GM12878 (cell line): ENCODE measurements at regions not wholly inside any gene's neighbourhood (a gene's known extent, or its start where the extent isn't known, plus 50 kb on each side); places are given as distances from the start of the nearest gene placed in this dataset.

ENCODE experiments used
- BMI1 ChIP-seq: fragments of 450-650 bp; IDR thresholded peaks from 2 replicates; pipeline ENCODE4 v1.6.1; 2016; ENCODE audit warnings: mild to moderate bottlenecking, moderate library complexity, borderline replicate concordance
- CTCF ChIP-seq, 3 experiments: IDR thresholded peaks in 2 of 3; conservative IDR thresholded peaks in 1 of 3; 2 replicates each; pipeline ENCODE4 v1.5.1; 2011; ENCODE audit warnings: low read depth in 3 of 3, low read length in 3 of 3, mild to moderate bottlenecking in 3 of 3, control low read depth in 2 of 3, moderate library complexity in 2 of 3, inconsistent platforms in 1 of 3, mixed read lengths in 1 of 3; ENCODE audit not compliant: control insufficient read depth in 2 of 3, insufficient read depth in 1 of 3; ENCODE audit errors: extremely low read depth in 1 of 3
- E2F4 ChIP-seq: IDR thresholded peaks from 2 replicates; pipeline ENCODE4 v1.6.1; 2012; ENCODE audit warnings: low read depth, low read length, improper control_type of control experiment
- RAD21 ChIP-seq: IDR thresholded peaks from 2 replicates; pipeline ENCODE4 v1.6.1; 2011; ENCODE audit warnings: mild to moderate bottlenecking, low read depth, low read length, moderate library complexity; ENCODE audit not compliant: insufficient read depth
- TBL1XR1 ChIP-seq: IDR thresholded peaks from 2 replicates; pipeline ENCODE4 v1.6.1; 2012; ENCODE audit warnings: low read depth, low read length, improper control_type of control experiment
- YY1 ChIP-seq: IDR thresholded peaks from 2 replicates; pipeline ENCODE4 v1.6.1; 2011; ENCODE audit warnings: low read depth, mild to moderate bottlenecking, low read length

GRCh38 chr9:88072831-88073375, 65.4 kb downstream of the SPATA31C2 start:
- TF ChIP-seq BMI1 (no peak), YY1 (no peak), CTCF (IDR thresholded peaks at IDR 0.05 in 2 of 3, conservative IDR thresholded peaks at IDR 0.05 in 1 of 3; ENCODE audit: control insufficient read depth in 2 of 3, extremely low read depth in 1 of 3, insufficient read depth in 1 of 3, low read depth in 3 of 3, low read length in 3 of 3) (no peak), E2F4 (no peak), TBL1XR1 (no peak), RAD21 (no peak)
